Neural crest cell (in vitro differentiated cells): ENCODE measurements at regions not wholly inside any gene's neighbourhood (a gene's known extent, or its start where the extent isn't known, plus 50 kb on each side); places are given as distances from the start of the nearest gene placed in this dataset.
"Not testable (repeated sequence)": the region's sequence is repeated elsewhere in the genome, so short reads cannot be mapped to it uniquely, and the experiment has no call there.

Experiments used
- DNase-seq: peaks from one replicate; pipeline ENCODE4 v3.0.0; 2021; ENCODE audit warnings: low read depth, mixed read lengths, low spot score
- H3K27ac Mint-ChIP-seq: one replicate; pipeline ENCODE4 v1.8.0; 2021; ENCODE audit warnings: mild to moderate bottlenecking, mixed read lengths; ENCODE audit not compliant: unreplicated experiment
- H3K27me3 Mint-ChIP-seq: 2 replicates; pipeline ENCODE4 v1.8.0; 2021; ENCODE audit warnings: low read depth, mild to moderate bottlenecking, mixed read lengths
- H3K36me3 Mint-ChIP-seq: 2 replicates; pipeline ENCODE4 v1.8.0; 2021; ENCODE audit warnings: low read depth, mild to moderate bottlenecking, mixed read lengths
- H3K4me1 Mint-ChIP-seq: 2 replicates; pipeline ENCODE4 v1.8.0; 2021; ENCODE audit warnings: mixed read lengths
- H3K4me3 Mint-ChIP-seq: one replicate; pipeline ENCODE4 v1.8.0; 2021; ENCODE audit warnings: mild to moderate bottlenecking, mixed read lengths
- H3K9me3 Mint-ChIP-seq: 2 replicates; pipeline ENCODE4 v1.8.0; 2021; ENCODE audit warnings: mixed read lengths
- TF ChIP-seq, protein P1 (sequence below): fragments of 200-600 bp; sonication (generic); conservative IDR thresholded peaks from 2 replicates; pipeline ENCODE4 v1.5.0; 2021; ENCODE audit warnings: antibody characterized with exemption, mild to moderate bottlenecking

DNA sequence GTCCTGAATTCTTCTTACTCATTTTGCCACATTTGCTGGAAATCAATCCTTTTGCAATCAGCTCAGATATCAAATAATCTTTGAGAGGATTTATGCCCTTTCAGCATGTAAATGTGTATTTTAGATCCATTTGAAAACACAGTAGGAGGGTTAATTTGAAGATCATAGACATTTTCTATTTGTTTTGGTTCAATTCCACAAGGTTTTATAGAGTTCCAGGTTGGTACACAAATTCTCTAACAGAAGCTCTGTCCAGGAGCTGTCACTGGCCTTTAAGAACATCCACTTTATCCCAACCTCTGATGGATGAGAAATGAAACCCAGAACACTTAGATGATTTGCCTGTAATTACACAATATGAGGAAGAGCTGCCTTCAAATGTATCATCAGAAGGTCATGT lies 157.3 kb upstream of the CHAC2 start:
- H3K27ac Mint-ChIP-seq: no peak overlapping the region
- H3K9me3 Mint-ChIP-seq: peaks cover 3% of the 10 kb centered on the region
- no peaks in the 10 kb centered on the region for H3K36me3 Mint-ChIP-seq
- no peaks in the 10 kb centered on the region for H3K4me1 Mint-ChIP-seq
- TF ChIP-seq, protein P1, sequence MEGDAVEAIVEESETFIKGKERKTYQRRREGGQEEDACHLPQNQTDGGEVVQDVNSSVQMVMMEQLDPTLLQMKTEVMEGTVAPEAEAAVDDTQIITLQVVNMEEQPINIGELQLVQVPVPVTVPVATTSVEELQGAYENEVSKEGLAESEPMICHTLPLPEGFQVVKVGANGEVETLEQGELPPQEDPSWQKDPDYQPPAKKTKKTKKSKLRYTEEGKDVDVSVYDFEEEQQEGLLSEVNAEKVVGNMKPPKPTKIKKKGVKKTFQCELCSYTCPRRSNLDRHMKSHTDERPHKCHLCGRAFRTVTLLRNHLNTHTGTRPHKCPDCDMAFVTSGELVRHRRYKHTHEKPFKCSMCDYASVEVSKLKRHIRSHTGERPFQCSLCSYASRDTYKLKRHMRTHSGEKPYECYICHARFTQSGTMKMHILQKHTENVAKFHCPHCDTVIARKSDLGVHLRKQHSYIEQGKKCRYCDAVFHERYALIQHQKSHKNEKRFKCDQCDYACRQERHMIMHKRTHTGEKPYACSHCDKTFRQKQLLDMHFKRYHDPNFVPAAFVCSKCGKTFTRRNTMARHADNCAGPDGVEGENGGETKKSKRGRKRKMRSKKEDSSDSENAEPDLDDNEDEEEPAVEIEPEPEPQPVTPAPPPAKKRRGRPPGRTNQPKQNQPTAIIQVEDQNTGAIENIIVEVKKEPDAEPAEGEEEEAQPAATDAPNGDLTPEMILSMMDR: no peak
- H3K4me3 Mint-ChIP-seq: no peak overlapping the region
- DNase-seq: no peak
- no peaks in the 10 kb centered on the region for H3K27me3 Mint-ChIP-seq

DNA sequence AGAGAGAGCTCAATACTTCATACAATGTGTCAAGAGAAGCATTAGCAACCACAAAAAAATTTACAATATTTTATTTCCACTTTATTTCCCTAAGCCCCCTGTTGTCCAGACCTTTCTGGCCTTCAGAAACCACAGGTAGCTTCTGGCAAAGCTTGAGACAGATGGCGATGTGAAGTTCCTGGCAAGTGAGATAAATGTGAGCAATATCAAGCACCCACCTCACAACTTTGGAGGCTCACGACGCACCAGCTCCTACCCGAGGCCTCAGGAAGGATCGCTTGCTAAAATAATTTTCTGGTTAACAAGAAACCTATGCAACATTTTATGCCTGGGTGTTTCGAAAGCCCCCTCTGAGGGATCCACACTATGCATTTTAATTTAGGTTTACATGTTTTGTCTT lies 158.1 kb upstream of the CHAC2 start:
- H3K4me1 Mint-ChIP-seq: no peaks in the 10 kb centered on the region
- no peak overlapping the region for H3K4me3 Mint-ChIP-seq
- peaks cover 3% of the 10 kb centered on the region for H3K9me3 Mint-ChIP-seq
- no peak for DNase-seq
- TF ChIP-seq, protein P1: no peak
- H3K36me3 Mint-ChIP-seq: no peaks in the 10 kb centered on the region
- no peak overlapping the region for H3K27ac Mint-ChIP-seq
- no peaks in the 10 kb centered on the region for H3K27me3 Mint-ChIP-seq

DNA sequence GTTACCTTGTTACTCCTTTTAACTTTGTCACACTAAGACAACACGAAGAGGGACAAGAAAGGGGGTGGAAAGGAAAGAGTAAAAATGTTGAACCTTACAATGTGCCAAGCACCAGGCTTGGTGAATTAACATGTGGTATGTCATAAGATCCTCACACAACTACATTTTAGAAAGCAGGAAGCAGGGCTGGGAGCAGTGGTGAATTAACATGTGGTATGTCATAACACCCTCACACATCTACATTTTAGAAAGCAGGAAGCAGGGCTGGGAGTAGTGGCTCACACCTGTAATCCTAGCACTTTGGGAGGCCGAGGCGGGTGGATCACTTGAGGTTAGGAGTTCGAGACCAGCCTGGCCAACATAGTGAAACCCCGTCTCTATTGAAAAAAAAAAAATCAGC lies 159.3 kb upstream of the CHAC2 start:
- no peak for DNase-seq
- no peaks in the 10 kb centered on the region for H3K4me1 Mint-ChIP-seq
- no peaks in the 10 kb centered on the region for H3K36me3 Mint-ChIP-seq
- H3K27me3 Mint-ChIP-seq: no peaks in the 10 kb centered on the region
- no peak overlapping the region for H3K4me3 Mint-ChIP-seq
- H3K9me3 Mint-ChIP-seq: peaks cover 3% of the 10 kb centered on the region
- H3K27ac Mint-ChIP-seq: no peak overlapping the region
- TF ChIP-seq, protein P1: no peak

DNA sequence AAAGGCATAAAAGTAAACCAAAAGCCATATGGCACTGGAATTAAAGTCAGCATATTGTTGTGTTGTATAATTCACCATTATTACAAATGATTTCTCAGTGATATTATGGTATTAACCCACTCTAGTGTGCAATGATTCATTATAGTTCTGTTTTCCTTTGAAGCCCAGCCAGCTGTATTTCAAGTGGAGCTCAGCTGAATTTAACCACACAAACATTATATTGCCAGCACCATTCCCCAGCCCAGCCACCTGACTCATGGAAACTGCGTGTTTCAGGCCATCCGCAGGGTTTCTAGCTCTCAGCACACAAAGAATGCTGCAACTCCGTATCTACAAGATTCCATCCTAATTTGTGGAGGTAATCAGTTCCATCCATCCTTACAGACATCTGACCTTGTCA lies 166.8 kb upstream of the CHAC2 start:
- no peak for DNase-seq
- Mint-ChIP-seq H3K4me3 (no peak overlapping the region), H3K36me3 (no peaks in the 10 kb centered on the region), H3K27me3 (no peaks in the 10 kb centered on the region), H3K27ac (no peak overlapping the region), H3K9me3 (peaks cover 5% of the 10 kb centered on the region), H3K4me1 (no peaks in the 10 kb centered on the region)
- TF ChIP-seq, protein P1: no peak

DNA sequence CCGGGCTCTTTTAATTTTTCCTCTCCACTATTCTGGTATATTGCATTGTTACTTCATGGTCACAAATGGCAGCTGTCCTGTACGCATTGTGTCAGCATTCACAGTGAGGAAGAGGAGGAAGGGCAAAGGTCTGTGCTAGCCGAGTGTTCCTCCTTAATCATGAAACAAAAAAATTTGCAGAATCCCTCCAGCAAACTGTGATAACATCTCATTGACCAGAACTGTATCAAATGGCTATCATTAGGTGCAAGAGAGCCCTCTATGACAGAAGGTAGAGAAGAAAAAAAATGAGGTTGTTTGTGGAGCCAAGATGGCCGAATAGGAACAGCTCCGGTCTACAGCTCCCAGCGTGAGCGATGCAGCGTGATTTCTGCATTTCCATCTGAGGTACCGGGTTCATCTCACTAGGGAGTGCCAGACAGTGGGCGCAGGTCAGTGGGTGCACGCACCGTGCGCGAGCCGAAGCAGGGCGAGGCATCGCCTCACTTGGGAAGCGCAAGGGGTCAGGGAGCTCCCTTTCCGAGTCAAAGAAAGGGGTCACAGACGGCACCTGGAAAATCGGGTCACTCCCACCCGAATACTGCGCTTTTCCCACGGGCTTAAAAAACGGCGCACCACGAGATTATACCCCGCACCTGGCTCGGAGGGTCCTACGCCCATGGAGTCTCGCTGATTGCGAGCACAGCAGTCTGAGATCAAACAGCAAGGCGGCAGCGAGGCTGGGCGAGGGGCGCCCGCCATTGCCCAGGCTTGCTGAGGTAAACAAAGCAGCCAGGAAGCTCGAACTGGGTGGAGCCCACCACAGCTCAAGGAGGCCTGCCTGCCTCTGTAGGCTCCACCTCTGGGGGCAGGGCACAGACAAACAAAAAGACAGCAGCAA lies 180.6 kb upstream of the CHAC2 start:
- H3K27ac Mint-ChIP-seq: peak overlapping the region; percentile 99

DNA sequence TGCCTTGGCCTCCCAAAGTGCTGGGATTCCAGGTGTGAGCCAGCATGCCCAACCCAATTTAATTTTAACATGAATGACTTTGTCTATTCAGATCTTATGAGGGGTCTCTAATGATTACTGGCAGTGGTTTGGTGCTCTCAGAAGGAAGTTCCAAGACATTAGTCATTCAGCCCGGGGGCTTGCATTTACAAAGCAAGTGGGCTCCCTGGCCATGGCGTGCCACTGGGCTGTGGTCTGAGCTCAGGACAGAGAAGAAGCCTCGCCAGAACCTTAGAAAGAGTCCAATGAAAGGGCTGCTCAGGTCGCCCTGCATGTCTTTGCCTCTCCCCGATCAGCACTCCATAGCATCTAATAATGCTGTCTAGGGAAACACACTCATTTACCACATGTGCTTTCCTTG lies 182.6 kb upstream of the CHAC2 start:
- H3K4me3 Mint-ChIP-seq: no peak overlapping the region
- no peaks in the 10 kb centered on the region for H3K9me3 Mint-ChIP-seq
- DNase-seq: no peak
- TF ChIP-seq, protein P1: no peak
- H3K4me1 Mint-ChIP-seq: peaks cover 9% of the 10 kb centered on the region
- no peak overlapping the region for H3K27ac Mint-ChIP-seq
- H3K27me3 Mint-ChIP-seq: no peaks in the 10 kb centered on the region
- H3K36me3 Mint-ChIP-seq: no peaks in the 10 kb centered on the region

More for the DNA sequence above, 180.6 kb upstream of the CHAC2 start:
- H3K9me3 Mint-ChIP-seq, H3K27me3 Mint-ChIP-seq, H3K4me1 Mint-ChIP-seq, H3K36me3 Mint-ChIP-seq: not testable (repeated sequence)
- peak; percentile 7 for DNase-seq
- peak overlapping the region; percentile 90 for H3K4me3 Mint-ChIP-seq
